AG04450 (cell line): ENCODE measurements at regions not wholly inside any gene's neighbourhood (a gene's known extent, or its start where the extent isn't known, plus 50 kb on each side); places are given as distances from the start of the nearest gene placed in this dataset.

Experiments
- CTCF ChIA-PET: fragments of 300-600, 350-600 bp; formaldehyde crosslinking; extraction: SDS; loops from one replicate; lab custom pipeline; 2022; ENCODE audit warnings: antibody characterized with exemption, inconsistent platforms; lab: Charles Lee
- POLR2A ChIA-PET: fragments of 350-600 bp; formaldehyde crosslinking; extraction: SDS; loops from one replicate; lab custom pipeline; 2021; ENCODE audit warnings: antibody characterized with exemption, inconsistent platforms; lab: Yijun Ruan, JAX
- DNase-seq: peaks from one replicate; pipeline ENCODE4 v3.0.0-alpha.2; 2011; ENCODE audit warnings: low read depth, low spot score
- H3K27ac ChIP-seq: one replicate; pipeline ENCODE4 v1.5.1; 2012; ENCODE audit warnings: low read depth, low read length, control low read depth
- H3K27me3 ChIP-seq: one replicate; pipeline ENCODE4 v1.6.0; 2012; ENCODE audit warnings: low read length; ENCODE audit not compliant: control insufficient read depth, insufficient read depth
- H3K4me3 ChIP-seq: 2 replicates; pipeline ENCODE4 v1.5.1; 2011; ENCODE audit warnings: mild to moderate bottlenecking, low read depth, low read length, control low read depth
- H3K9me3 ChIP-seq: 2 replicates; pipeline ENCODE4 v1.5.1; 2012; ENCODE audit warnings: low read length; ENCODE audit not compliant: control insufficient read depth, insufficient read depth
- TF ChIP-seq, protein P1 (sequence below): IDR thresholded peaks from 2 replicates; pipeline ENCODE4 v1.5.1; 2011; ENCODE audit warnings: low read depth, low read length, control low read depth, inconsistent platforms

DNA sequence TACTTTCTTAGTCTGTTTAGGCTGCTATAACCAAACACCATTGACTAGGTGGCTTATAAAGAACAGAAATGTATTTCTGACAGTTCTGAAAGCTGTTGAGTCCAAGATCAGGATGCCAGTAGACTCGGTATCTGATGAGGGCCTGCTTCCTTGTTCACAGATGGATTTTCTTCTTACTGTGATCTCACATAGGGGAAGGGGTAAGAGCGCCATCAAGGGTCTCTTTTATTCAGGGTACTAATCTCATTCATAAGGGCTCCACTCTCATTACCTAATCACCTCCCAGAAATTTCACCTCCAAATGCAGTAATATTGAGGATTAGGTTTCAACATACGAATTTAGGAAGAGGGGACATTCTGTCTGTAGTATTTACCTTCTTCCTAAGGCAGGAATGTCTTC is 384.0 kb upstream of the DMAC1 start:
- ChIA-PET POLR2A (no interaction called here), CTCF (no interaction called here)
- DNase-seq = no peak
- Histone ChIP-seq H3K4me3 (no peak overlapping the region), H3K27ac (no peak overlapping the region), H3K27me3 (no peaks in the 10 kb centered on the region), H3K9me3 (peaks cover 3% of the 10 kb centered on the region; the same call in 1 of the 2 replicates)
- TF ChIP-seq, protein P1, sequence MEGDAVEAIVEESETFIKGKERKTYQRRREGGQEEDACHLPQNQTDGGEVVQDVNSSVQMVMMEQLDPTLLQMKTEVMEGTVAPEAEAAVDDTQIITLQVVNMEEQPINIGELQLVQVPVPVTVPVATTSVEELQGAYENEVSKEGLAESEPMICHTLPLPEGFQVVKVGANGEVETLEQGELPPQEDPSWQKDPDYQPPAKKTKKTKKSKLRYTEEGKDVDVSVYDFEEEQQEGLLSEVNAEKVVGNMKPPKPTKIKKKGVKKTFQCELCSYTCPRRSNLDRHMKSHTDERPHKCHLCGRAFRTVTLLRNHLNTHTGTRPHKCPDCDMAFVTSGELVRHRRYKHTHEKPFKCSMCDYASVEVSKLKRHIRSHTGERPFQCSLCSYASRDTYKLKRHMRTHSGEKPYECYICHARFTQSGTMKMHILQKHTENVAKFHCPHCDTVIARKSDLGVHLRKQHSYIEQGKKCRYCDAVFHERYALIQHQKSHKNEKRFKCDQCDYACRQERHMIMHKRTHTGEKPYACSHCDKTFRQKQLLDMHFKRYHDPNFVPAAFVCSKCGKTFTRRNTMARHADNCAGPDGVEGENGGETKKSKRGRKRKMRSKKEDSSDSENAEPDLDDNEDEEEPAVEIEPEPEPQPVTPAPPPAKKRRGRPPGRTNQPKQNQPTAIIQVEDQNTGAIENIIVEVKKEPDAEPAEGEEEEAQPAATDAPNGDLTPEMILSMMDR = no peak

DNA sequence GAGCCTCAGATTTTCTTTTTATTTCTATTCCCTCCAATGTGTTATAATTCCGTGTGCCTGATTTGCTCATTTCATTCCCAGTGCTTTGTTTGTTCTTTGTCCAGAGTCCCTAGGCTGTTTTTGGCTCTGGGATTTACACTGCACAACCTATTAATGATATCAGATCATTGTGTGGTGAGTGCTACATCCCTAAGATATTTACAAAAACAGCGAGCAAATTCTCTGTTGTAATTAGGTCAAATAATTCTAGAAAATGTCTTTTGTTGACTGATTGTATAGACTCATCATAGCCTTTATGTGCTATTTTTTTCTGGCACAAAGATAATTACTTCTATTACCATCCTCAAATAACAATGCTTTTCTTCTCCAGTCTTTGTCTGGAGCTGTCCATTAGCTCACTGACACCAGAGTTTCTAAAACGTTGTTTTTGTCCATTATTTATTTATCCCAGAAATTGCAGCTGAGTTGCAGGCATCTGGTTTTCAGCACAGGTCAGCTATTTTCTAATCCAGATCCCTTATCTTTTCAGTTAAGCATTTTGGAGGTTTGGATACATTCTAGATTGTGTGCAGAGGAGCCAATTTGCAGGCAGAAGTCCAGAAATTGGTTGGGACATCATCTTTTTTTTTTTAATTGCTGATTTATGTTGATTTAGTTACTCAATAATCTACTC is 379.9 kb upstream of the DMAC1 start:
- ChIA-PET POLR2A (no interaction called here), CTCF (no interaction called here)
- Histone ChIP-seq H3K27ac (no peak overlapping the region), H3K9me3 (0 out of 2 replicates have a peak, but pooled peaks cover under 1% of the 10 kb centered on the region), H3K27me3 (no peaks in the 10 kb centered on the region), H3K4me3 (no peak overlapping the region)
- DNase-seq = no peak
- TF ChIP-seq, protein P1 = no peak

DNA sequence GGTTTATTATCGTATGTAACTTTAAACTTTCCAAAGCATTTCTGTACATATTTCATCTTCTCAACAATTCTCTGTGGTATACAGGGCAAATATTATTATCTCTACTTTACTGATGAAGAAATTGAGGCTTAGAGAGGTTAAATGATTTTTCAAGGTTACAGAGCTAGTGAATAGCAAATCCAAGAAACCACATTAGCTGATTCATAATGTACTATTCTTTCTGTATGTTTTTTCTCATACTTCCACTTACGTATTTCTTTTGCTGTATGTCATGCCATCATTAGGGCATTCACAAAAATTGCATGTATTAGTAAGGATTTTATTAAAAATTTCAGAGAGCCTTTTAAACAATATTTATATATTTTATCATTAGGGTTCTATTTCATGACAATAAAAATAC is 372.4 kb upstream of the DMAC1 start:
- Histone ChIP-seq H3K27ac (no peak overlapping the region), H3K9me3 (peaks cover 4% of the 10 kb centered on the region; the same call in 1 of the 2 replicates), H3K4me3 (no peak overlapping the region), H3K27me3 (no peaks in the 10 kb centered on the region)
- ChIA-PET CTCF (no interaction called here), POLR2A (interaction anchor here (0.6 kb wide), 1 partner anchor 931 kb away, joined by 3 read pairs; no protein-coding TSS in a partner anchor)
- TF ChIP-seq, protein P1 = no peak
- no peak for DNase-seq

DNA sequence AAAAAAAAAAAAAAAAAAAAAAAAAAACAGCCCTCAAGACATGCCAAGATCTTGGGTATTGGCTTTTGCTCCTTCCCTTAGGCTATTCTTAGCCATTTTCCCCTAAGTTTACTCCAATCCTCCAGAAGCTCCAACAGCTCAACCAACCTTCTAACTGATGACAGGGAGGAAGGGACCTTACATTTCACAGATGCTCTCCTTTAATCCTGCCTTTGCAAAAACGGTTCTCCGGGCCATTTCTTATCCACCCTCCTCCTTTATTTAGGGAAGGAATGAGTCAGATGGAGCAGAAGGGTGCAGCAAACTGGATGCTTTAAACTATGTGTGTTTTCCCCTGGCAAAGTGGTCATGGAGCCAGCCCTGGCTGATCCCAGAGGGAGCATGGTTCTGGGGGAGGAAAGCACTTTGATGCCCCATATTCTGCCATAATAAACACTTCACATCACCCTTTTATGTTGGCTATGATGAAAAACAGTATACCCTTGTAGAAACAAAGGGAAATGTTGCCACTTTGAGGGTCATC is 369.4 kb upstream of the DMAC1 start:
- no peak for DNase-seq
- no peak overlapping the region for H3K27ac ChIP-seq
- H3K9me3 ChIP-seq = peaks cover 4% of the 10 kb centered on the region; the same call in 1 of the 2 replicates
- POLR2A ChIA-PET = no interaction called here
- H3K27me3 ChIP-seq = no peaks in the 10 kb centered on the region
- CTCF ChIA-PET = no interaction called here
- no peak overlapping the region for H3K4me3 ChIP-seq
- TF ChIP-seq, protein P1 = no peak

DNA sequence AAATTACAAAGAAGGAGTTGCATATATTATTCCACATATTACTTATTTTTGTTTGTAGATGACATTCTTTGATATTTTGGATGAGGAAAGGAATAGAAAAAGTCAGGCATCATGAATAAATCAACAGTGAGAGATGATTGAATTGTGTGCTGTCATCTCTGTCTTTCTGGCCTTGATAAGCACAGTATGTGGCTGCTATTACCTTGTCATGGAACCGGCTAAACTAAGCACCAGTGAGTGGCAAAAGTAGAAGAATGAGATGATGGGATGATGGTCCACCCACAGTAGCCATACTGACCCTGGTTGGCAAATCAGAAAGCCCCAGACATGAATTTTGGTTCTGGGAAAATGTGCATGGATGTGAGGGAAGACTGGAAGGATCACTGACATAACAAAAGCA is 361.2 kb upstream of the DMAC1 start:
- TF ChIP-seq, protein P1 = no peak
- ChIA-PET CTCF (no interaction called here), POLR2A (no interaction called here)
- no peak overlapping the region for H3K27ac ChIP-seq
- H3K9me3 ChIP-seq = peaks cover 4% of the 10 kb centered on the region
- no peaks in the 10 kb centered on the region for H3K27me3 ChIP-seq
- DNase-seq = no peak
- H3K4me3 ChIP-seq = no peak overlapping the region
